NCI-H2029 treated with DMSO at 0.1 percent for 48 hours (cell line): ENCODE measurements at regions not wholly inside any gene's neighbourhood (a gene's known extent, or its start where the extent isn't known, plus 50 kb on each side); places are given as distances from the start of the nearest gene placed in this dataset.

Experiments
- DNase-seq: peaks from one replicate; lab custom pipeline; 2025; lab: John Stamatoyannopoulos, UW

- no peak for DNase-seq
Observed at GRCh38 chr3:81968658-81969057, 207.2 kb upstream of the GBE1 start.

GRCh38 chr3:81967393-81967792, 205.9 kb upstream of the GBE1 start:
- no peak for DNase-seq

GRCh38 chr3:81965696-81966095, 204.3 kb upstream of the GBE1 start:
- no peak for DNase-seq

- DNase-seq = no peak
Observed at GRCh38 chr3:81962396-81962795, 201.0 kb upstream of the GBE1 start.

- DNase-seq = no peak
Observed at GRCh38 chr3:81958972-81959640, 197.7 kb upstream of the GBE1 start.

GRCh38 chr3:81955878-81956277, 194.4 kb upstream of the GBE1 start:
- DNase-seq = peak; percentile 31

GRCh38 chr3:81953111-81953510, 191.7 kb upstream of the GBE1 start:
- DNase-seq = no peak

- no peak for DNase-seq
Observed at GRCh38 chr3:81952141-81952540, 190.7 kb upstream of the GBE1 start.

GRCh38 chr3:81951636-81952035, 190.2 kb upstream of the GBE1 start:
- DNase-seq = no peak

GRCh38 chr3:81951106-81951505, 189.7 kb upstream of the GBE1 start:
- no peak for DNase-seq

GRCh38 chr3:81947359-81947758, 185.9 kb upstream of the GBE1 start:
- no peak for DNase-seq

- no peak for DNase-seq
Observed at GRCh38 chr3:81938681-81939080, 177.2 kb upstream of the GBE1 start.

- DNase-seq = no peak
Observed at GRCh38 chr3:81936817-81937216, 175.4 kb upstream of the GBE1 start.

GRCh38 chr3:81932681-81933080, 171.2 kb upstream of the GBE1 start:
- DNase-seq = no peak

- no peak for DNase-seq
Observed at GRCh38 chr3:81931265-81932251, 170.1 kb upstream of the GBE1 start.

- no peak for DNase-seq
Observed at GRCh38 chr3:81929697-81930096, 168.3 kb upstream of the GBE1 start.

- DNase-seq = no peak
Observed at GRCh38 chr3:81927811-81928210, 166.4 kb upstream of the GBE1 start.

- DNase-seq = no peak
Observed at GRCh38 chr3:81925385-81925784, 163.9 kb upstream of the GBE1 start.

GRCh38 chr3:81923038-81923437, 161.6 kb upstream of the GBE1 start:
- no peak for DNase-seq

GRCh38 chr3:81922404-81922803, 161.0 kb upstream of the GBE1 start:
- no peak for DNase-seq

- DNase-seq = peak; percentile 29
Observed at GRCh38 chr3:81920816-81921215, 159.4 kb upstream of the GBE1 start.

- no peak for DNase-seq
Observed at GRCh38 chr3:81916890-81917289, 155.4 kb upstream of the GBE1 start.
